ENCODE measurements at regions not wholly inside any gene's neighbourhood (a gene's known extent, or its start where the extent isn't known, plus 50 kb on each side); places are given as distances from the start of the nearest gene placed in this dataset.

GRCh38 chr14:104349950-104350349 is 211.6 kb downstream of the KIF26A start:
- TF ChIP-seq, protein P1, sequence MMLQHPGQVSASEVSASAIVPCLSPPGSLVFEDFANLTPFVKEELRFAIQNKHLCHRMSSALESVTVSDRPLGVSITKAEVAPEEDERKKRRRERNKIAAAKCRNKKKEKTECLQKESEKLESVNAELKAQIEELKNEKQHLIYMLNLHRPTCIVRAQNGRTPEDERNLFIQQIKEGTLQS (IDR thresholded peaks at IDR 0.05), result no peak
- TF ChIP-seq, protein P2, sequence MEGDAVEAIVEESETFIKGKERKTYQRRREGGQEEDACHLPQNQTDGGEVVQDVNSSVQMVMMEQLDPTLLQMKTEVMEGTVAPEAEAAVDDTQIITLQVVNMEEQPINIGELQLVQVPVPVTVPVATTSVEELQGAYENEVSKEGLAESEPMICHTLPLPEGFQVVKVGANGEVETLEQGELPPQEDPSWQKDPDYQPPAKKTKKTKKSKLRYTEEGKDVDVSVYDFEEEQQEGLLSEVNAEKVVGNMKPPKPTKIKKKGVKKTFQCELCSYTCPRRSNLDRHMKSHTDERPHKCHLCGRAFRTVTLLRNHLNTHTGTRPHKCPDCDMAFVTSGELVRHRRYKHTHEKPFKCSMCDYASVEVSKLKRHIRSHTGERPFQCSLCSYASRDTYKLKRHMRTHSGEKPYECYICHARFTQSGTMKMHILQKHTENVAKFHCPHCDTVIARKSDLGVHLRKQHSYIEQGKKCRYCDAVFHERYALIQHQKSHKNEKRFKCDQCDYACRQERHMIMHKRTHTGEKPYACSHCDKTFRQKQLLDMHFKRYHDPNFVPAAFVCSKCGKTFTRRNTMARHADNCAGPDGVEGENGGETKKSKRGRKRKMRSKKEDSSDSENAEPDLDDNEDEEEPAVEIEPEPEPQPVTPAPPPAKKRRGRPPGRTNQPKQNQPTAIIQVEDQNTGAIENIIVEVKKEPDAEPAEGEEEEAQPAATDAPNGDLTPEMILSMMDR (IDR thresholded peaks at IDR 0.05 in 2 of 3, conservative IDR thresholded peaks at IDR 0.05 in 1 of 3; ENCODE audit: borderline replicate concordance in 1 of 3, insufficient read depth in 1 of 3, low read depth in 2 of 3, low read length in 2 of 3), result no peak
- no peak for TF ChIP-seq EZH2phosphoT487 (IDR thresholded peaks at IDR 0.05; ENCODE audit: borderline replicate concordance)
- no peak for TF ChIP-seq REST (IDR thresholded peaks at IDR 0.05; ENCODE audit: low read depth)
- TF ChIP-seq, protein P3, sequence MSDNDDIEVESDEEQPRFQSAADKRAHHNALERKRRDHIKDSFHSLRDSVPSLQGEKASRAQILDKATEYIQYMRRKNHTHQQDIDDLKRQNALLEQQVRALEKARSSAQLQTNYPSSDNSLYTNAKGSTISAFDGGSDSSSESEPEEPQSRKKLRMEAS (IDR thresholded peaks at IDR 0.05), result no peak
- no peak for TF ChIP-seq CEBPB (IDR thresholded peaks at IDR 0.05; ENCODE audit: low read depth)
- no peak for TF ChIP-seq POLR2AphosphoS5 (IDR thresholded peaks at IDR 0.05; ENCODE audit: low read depth, low read length)
- TF ChIP-seq YY1 (IDR thresholded peaks at IDR 0.05; ENCODE audit: extremely low read depth, insufficient replicate concordance, low read depth, low read length), result no peak
- no peak for TF ChIP-seq ZNF274 (IDR thresholded peaks at IDR 0.05; ENCODE audit: low read depth, low read length)
- TF ChIP-seq CBX3 (IDR thresholded peaks at IDR 0.05; ENCODE audit: low read depth), result no peak
- TF ChIP-seq SRF (IDR thresholded peaks at IDR 0.05; ENCODE audit: low read depth), result no peak
- no peak for TF ChIP-seq EZH2 (IDR thresholded peaks at IDR 0.05)
- no peak for TF ChIP-seq SP1 (IDR thresholded peaks at IDR 0.05; ENCODE audit: low read depth)
- no peak for TF ChIP-seq POLR2A (IDR thresholded peaks at IDR 0.05; ENCODE audit: borderline replicate concordance, extremely low read depth, insufficient read depth, insufficient read length)
